ENCODE measurements at regions not wholly inside any gene's neighbourhood (a gene's known extent, or its start where the extent isn't known, plus 50 kb on each side); places are given as distances from the start of the nearest gene placed in this dataset.
"Not testable (repeated sequence)": the region's sequence is repeated elsewhere in the genome, so short reads cannot be mapped to it uniquely, and the experiment has no call there.

GRCh38 chr12:60760965-60761364 lies 1165.1 kb downstream of the SLC16A7 start:
- H3K36me3 Mint-ChIP-seq (ENCODE audit: low read depth): no peaks in the 10 kb centered on the region
- peaks cover 22% of the 10 kb centered on the region for H3K9me3 Mint-ChIP-seq
- H3K4me1 Mint-ChIP-seq (ENCODE audit: low read depth): no peaks in the 10 kb centered on the region
- no peak overlapping the region for H3K4me3 Mint-ChIP-seq
- no peaks in the 10 kb centered on the region for H3K27me3 Mint-ChIP-seq
- H3K27ac Mint-ChIP-seq: no peak overlapping the region
- intact Hi-C loops (cut with micrococcal nuclease): no loop called here

- H3K36me3 Mint-ChIP-seq (ENCODE audit: low read depth); intact Hi-C loops (cut with micrococcal nuclease); H3K4me1 Mint-ChIP-seq (ENCODE audit: low read depth); H3K27ac Mint-ChIP-seq; H3K27me3 Mint-ChIP-seq; H3K4me3 Mint-ChIP-seq: not testable (repeated sequence)
- peaks cover 32% of the 10 kb centered on the region for H3K9me3 Mint-ChIP-seq
Observed at GRCh38 chr12:60801166-60801565, 1205.3 kb downstream of the SLC16A7 start.

GRCh38 chr12:60803147-60803546 lies 1207.3 kb downstream of the SLC16A7 start:
- Mint-ChIP-seq H3K27me3 (no peaks in the 10 kb centered on the region), H3K4me3 (no peak overlapping the region), H3K4me1 (ENCODE audit: low read depth) (no peaks in the 10 kb centered on the region), H3K27ac (no peak overlapping the region), H3K36me3 (ENCODE audit: low read depth) (no peaks in the 10 kb centered on the region), H3K9me3 (peaks cover 36% of the 10 kb centered on the region)
- intact Hi-C loops (cut with micrococcal nuclease): no loop called here

DNA sequence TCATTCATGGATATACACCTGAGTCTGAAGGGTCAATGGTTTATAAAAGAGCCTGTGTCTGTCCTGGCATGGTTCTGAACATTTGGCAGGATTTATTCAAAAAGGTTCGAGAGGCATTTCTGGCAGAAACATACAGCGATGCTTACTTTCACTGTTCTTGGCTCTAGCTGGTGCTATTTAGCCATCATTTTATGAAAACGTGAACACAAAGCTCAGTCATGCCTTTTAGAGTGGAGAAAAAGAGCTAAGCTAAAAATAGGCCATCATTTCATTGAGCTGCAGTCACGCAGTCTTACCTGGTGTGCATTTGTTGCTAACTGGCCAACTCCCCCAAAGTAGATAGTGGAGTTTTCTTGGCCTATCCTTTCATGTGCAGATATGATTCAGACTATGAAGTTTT lies 1209.5 kb downstream of the SLC16A7 start:
- Mint-ChIP-seq H3K4me1 (ENCODE audit: low read depth) (no peaks in the 10 kb centered on the region), H3K36me3 (ENCODE audit: low read depth) (no peaks in the 10 kb centered on the region), H3K27me3 (no peaks in the 10 kb centered on the region), H3K9me3 (peaks cover 27% of the 10 kb centered on the region), H3K27ac (no peak overlapping the region), H3K4me3 (no peak overlapping the region)
- intact Hi-C loops (cut with micrococcal nuclease): no loop called here

DNA sequence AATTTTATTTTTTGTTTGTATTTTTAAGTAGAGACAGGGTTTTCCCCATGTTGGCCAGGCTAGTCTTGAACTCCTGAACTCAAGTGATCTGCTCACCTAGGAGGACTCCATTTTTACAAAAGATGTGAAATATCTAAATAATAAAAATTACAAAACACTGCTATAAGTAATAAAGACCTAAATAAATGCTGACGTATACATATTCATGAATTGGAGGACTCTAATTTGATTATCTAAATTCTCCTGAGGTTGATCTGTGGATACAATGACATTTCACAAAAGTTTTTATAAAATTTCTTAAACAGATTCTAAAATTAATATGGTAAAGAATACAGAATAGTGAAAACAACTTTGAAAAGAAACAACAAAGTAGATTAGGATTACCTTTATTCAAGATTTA lies 1224.0 kb downstream of the SLC16A7 start:
- Mint-ChIP-seq H3K4me3 (no peak overlapping the region), H3K36me3 (ENCODE audit: low read depth) (no peaks in the 10 kb centered on the region), H3K27me3 (no peaks in the 10 kb centered on the region), H3K9me3 (peaks cover 24% of the 10 kb centered on the region), H3K4me1 (ENCODE audit: low read depth) (no peaks in the 10 kb centered on the region), H3K27ac (no peak overlapping the region)
- intact Hi-C loops (cut with micrococcal nuclease): no loop called here

DNA sequence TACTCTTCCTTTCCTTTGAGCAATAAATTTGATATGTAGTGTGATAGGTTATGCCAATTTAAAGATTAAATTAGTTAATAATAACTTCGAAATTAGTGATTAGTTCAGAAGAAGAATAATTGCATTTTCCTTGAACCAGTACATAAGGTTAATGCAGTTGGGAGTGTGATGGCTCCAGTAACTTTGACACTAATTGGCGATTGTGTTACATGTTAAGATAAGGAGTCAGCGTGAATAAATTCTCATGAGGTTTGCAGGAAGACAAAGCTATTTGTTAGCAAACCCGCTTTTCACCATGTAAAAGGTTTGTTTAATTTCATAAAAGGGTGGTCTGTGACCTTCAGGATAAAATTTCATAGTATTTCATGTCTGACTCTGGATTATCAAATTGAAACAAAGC lies 1226.8 kb downstream of the SLC16A7 start:
- H3K27me3 Mint-ChIP-seq: no peaks in the 10 kb centered on the region
- intact Hi-C loops (cut with micrococcal nuclease): no loop called here

GRCh38 chr12:60830381-60830780 lies 1234.6 kb downstream of the SLC16A7 start:
- Mint-ChIP-seq H3K4me3 (no peak overlapping the region), H3K36me3 (ENCODE audit: low read depth) (no peaks in the 10 kb centered on the region), H3K27ac (no peak overlapping the region), H3K4me1 (ENCODE audit: low read depth) (no peaks in the 10 kb centered on the region), H3K27me3 (no peaks in the 10 kb centered on the region), H3K9me3 (peaks cover 25% of the 10 kb centered on the region)
- intact Hi-C loops (cut with micrococcal nuclease): no loop called here

More for the DNA sequence above, 1226.8 kb downstream of the SLC16A7 start:
- Mint-ChIP-seq H3K4me3 (no peak overlapping the region), H3K9me3 (peaks cover 15% of the 10 kb centered on the region), H3K4me1 (ENCODE audit: low read depth) (no peaks in the 10 kb centered on the region), H3K27ac (no peak overlapping the region), H3K36me3 (ENCODE audit: low read depth) (no peaks in the 10 kb centered on the region)

DNA sequence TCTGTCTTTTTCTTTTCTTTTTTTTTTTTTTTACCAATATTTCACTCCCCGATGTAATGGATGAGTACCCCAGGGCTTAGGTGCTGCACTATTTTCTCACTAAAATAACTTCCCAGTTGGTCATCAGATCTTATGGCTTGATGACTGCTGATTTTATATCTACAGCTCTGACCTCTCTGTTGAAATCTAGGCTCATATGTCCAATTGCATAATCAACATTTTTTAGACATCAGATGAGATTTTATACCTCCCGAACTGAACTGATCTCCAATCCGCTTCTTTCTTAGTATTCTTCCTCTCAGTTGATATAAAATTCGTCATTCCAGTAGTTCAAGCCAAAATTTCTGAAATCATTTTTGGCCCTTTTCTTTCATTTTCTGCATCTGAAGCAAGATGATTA lies 1236.5 kb downstream of the SLC16A7 start:
- Mint-ChIP-seq H3K27me3 (no peaks in the 10 kb centered on the region), H3K27ac (no peak overlapping the region), H3K36me3 (ENCODE audit: low read depth) (no peaks in the 10 kb centered on the region), H3K4me3 (no peak overlapping the region), H3K4me1 (ENCODE audit: low read depth) (no peaks in the 10 kb centered on the region), H3K9me3 (peaks cover 25% of the 10 kb centered on the region)
- intact Hi-C loops (cut with micrococcal nuclease): no loop called here

DNA sequence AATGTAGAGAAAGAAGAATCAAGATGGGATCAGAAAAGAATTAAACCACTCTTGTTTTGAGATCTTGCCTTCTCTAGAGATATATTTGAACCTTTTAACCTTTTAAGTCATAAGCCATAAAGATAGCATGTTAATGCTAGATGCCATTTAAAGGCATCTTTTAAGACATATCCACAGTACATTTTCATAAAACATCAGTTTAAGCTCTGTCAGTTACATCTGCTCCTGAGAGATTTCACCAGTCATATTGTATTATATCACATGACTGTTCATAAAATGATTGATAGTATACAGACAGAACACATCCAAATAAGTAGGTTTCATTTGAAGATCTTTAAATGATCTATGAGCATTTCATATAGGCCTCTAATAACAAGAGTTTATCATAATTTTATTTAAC lies 1238.5 kb downstream of the SLC16A7 start:
- Mint-ChIP-seq H3K27me3 (no peaks in the 10 kb centered on the region), H3K27ac (no peak overlapping the region), H3K4me1 (ENCODE audit: low read depth) (no peaks in the 10 kb centered on the region)

DNA sequence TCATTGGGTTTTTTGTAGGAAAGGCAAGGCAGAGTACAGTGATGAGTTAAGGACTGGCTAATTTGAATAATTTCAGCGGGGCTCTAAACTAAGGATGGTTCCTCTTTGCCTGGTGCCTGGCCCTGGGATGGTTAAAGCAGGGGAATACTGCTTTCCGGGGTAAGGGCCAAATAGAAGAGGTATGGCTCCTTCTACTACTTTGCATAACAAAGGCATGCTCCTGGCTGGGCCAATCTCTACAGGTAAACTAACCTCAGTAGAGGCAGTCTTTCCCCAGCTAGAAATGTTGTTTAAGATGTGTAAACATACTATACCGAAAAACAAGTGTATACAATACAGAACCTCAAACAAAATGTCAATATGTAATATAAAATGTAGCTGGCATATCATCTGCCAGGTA lies 1239.0 kb downstream of the SLC16A7 start:
- Mint-ChIP-seq H3K4me1 (ENCODE audit: low read depth) (no peaks in the 10 kb centered on the region), H3K36me3 (ENCODE audit: low read depth) (no peaks in the 10 kb centered on the region), H3K27me3 (no peaks in the 10 kb centered on the region), H3K4me3 (no peak overlapping the region), H3K9me3 (peaks cover 16% of the 10 kb centered on the region), H3K27ac (no peak overlapping the region)
- intact Hi-C loops (cut with micrococcal nuclease): no loop called here

More for the DNA sequence above, 1238.5 kb downstream of the SLC16A7 start:
- H3K4me3 Mint-ChIP-seq: no peak overlapping the region
- H3K9me3 Mint-ChIP-seq: peaks cover 16% of the 10 kb centered on the region
- no peaks in the 10 kb centered on the region for H3K36me3 Mint-ChIP-seq (ENCODE audit: low read depth)
- intact Hi-C loops (cut with micrococcal nuclease): no loop called here

DNA sequence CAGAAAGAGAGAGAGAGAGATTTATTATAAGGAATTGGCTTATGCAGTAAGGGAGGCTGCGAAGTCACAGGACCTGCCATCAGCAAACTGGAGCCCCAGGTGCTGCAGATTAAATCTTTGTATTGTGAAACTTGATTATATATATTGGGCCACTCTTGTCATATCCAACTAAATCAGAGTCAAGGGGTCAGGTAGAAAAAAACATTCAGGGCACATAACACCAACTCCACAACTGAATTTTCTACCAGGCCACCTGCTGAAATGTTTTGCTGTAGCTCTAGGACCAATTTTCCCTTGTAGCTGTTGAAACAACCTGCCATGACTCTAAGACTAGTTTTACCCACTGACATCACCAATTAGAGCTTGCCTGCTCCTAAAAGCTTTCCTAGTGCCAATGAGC lies 1240.8 kb downstream of the SLC16A7 start:
- Mint-ChIP-seq H3K4me3 (no peak overlapping the region), H3K27ac (no peak overlapping the region), H3K4me1 (ENCODE audit: low read depth) (no peaks in the 10 kb centered on the region), H3K9me3 (peaks cover 16% of the 10 kb centered on the region), H3K27me3 (no peaks in the 10 kb centered on the region), H3K36me3 (ENCODE audit: low read depth) (no peaks in the 10 kb centered on the region)
- intact Hi-C loops (cut with micrococcal nuclease): no loop called here

GRCh38 chr12:60842181-60842580 lies 1246.4 kb downstream of the SLC16A7 start:
- Mint-ChIP-seq H3K36me3 (ENCODE audit: low read depth) (no peaks in the 10 kb centered on the region), H3K4me1 (ENCODE audit: low read depth) (no peaks in the 10 kb centered on the region), H3K27ac (no peak overlapping the region), H3K27me3 (no peaks in the 10 kb centered on the region), H3K9me3 (peaks cover 6% of the 10 kb centered on the region), H3K4me3 (no peak overlapping the region)
- intact Hi-C loops (cut with micrococcal nuclease): no loop called here

DNA sequence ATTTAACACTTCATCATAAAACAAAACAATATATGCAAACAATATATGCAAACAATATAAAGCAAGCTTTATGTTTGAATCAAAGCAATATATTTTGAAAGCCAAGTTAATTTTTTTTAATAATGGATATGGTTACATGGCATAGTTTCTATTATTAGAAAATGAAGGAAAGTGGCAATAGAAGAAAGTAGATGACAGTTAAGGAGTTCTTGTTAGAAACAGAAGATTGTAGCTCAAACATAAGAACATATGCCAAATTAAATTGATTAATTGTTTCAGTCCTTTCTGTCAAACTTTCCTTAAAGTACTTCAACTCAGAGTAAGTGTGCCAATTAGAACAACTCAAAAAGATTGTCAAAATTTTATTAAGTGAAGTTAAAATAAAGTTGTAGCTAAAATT lies 1248.3 kb downstream of the SLC16A7 start:
- Mint-ChIP-seq H3K27me3 (no peaks in the 10 kb centered on the region), H3K9me3 (peaks cover 16% of the 10 kb centered on the region), H3K27ac (no peak overlapping the region), H3K4me3 (no peak overlapping the region), H3K36me3 (ENCODE audit: low read depth) (no peaks in the 10 kb centered on the region), H3K4me1 (ENCODE audit: low read depth) (no peaks in the 10 kb centered on the region)
- intact Hi-C loops (cut with micrococcal nuclease): no loop called here

DNA sequence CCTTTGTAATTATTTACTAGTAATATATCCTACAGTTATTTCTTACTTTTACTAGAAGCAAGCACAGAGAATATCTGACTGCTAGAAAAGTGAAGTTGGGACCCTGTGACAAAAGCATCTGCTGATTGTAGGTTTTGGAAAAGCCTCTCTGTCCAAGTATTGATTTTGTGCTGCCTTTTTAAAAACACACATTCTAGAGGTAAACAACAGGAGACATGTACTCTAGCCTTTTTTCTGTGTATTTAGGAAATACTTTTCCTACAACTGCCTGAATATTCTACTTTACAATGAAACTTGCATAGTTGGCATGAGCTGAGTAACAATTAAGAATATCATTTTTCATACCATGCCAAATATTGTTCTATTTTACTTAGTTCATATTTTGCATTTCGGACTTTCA lies 1249.0 kb downstream of the SLC16A7 start:
- intact Hi-C loops (cut with micrococcal nuclease): no loop called here
- Mint-ChIP-seq H3K9me3 (peaks cover 16% of the 10 kb centered on the region), H3K27ac (no peak overlapping the region), H3K27me3 (no peaks in the 10 kb centered on the region), H3K36me3 (ENCODE audit: low read depth) (no peaks in the 10 kb centered on the region), H3K4me1 (ENCODE audit: low read depth) (no peaks in the 10 kb centered on the region), H3K4me3 (no peak overlapping the region)

- Mint-ChIP-seq H3K4me1 (ENCODE audit: low read depth) (no peaks in the 10 kb centered on the region), H3K27me3 (no peaks in the 10 kb centered on the region), H3K4me3 (no peak overlapping the region)
Observed at GRCh38 chr12:60845696-60846095, 1249.9 kb downstream of the SLC16A7 start.

More at GRCh38 chr12:60845696-60846095, 1249.9 kb downstream of the SLC16A7 start:
- peaks cover 16% of the 10 kb centered on the region for H3K9me3 Mint-ChIP-seq
- no peak overlapping the region for H3K27ac Mint-ChIP-seq
- H3K36me3 Mint-ChIP-seq (ENCODE audit: low read depth): no peaks in the 10 kb centered on the region
- intact Hi-C loops (cut with micrococcal nuclease): no loop called here
